Type B pancreatic cell (in vitro differentiated cells): ENCODE measurements at regions not wholly inside any gene's neighbourhood (a gene's known extent, or its start where the extent isn't known, plus 50 kb on each side); places are given as distances from the start of the nearest gene placed in this dataset.

Experiments
- DNase-seq: peaks from one replicate; pipeline ENCODE4 v3.0.0; 2021; ENCODE audit warnings: mixed read lengths; ENCODE audit not compliant: unreplicated experiment; ENCODE audit errors: extremely low spot score
- H3K27ac Mint-ChIP-seq: 2 replicates; pipeline ENCODE4 v1.8.0; 2021; ENCODE audit warnings: mild to moderate bottlenecking, mixed read lengths
- H3K27me3 Mint-ChIP-seq: 2 replicates; pipeline ENCODE4 v1.8.0; 2021; ENCODE audit warnings: mixed read lengths
- H3K36me3 Mint-ChIP-seq: 2 replicates; pipeline ENCODE4 v1.8.0; 2021; ENCODE audit warnings: mixed read lengths
- H3K4me1 Mint-ChIP-seq: one replicate; pipeline ENCODE4 v1.8.0; 2021; ENCODE audit warnings: mixed read lengths; ENCODE audit not compliant: unreplicated experiment
- H3K4me3 Mint-ChIP-seq: 2 replicates; pipeline ENCODE4 v1.8.0; 2021; ENCODE audit warnings: mild to moderate bottlenecking, mixed read lengths
- H3K9me3 Mint-ChIP-seq: 2 replicates; pipeline ENCODE4 v1.8.0; 2021; ENCODE audit warnings: mixed read lengths
- CTCF ChIP-seq: fragments of 200-600 bp; sonication (generic); conservative IDR thresholded peaks from 2 replicates; pipeline ENCODE4 v1.5.0; 2021; ENCODE audit warnings: antibody characterized with exemption, mild to moderate bottlenecking

- Mint-ChIP-seq H3K4me3 (no peak overlapping the region), H3K36me3 (no peaks in the 10 kb centered on the region), H3K27ac (no peak overlapping the region), H3K27me3 (peaks cover 22% of the 10 kb centered on the region), H3K9me3 (peaks cover 5% of the 10 kb centered on the region), H3K4me1 (peaks cover 10% of the 10 kb centered on the region)
- DNase-seq, result no peak
- TF ChIP-seq CTCF, result no peak
Measured at GRCh38 chr12:76948879-76949278, 70.1 kb upstream of the CSRP2 start.

GRCh38 chr12:76947304-76947703 lies 68.5 kb upstream of the CSRP2 start:
- Mint-ChIP-seq H3K27me3 (peaks cover 18% of the 10 kb centered on the region), H3K9me3 (peaks cover 5% of the 10 kb centered on the region), H3K27ac (no peak overlapping the region), H3K4me1 (peaks cover 7% of the 10 kb centered on the region), H3K4me3 (no peak overlapping the region), H3K36me3 (no peaks in the 10 kb centered on the region)
- no peak for TF ChIP-seq CTCF
- no peak for DNase-seq

GRCh38 chr12:76946446-76946845 lies 67.6 kb upstream of the CSRP2 start:
- Mint-ChIP-seq H3K27me3 (peaks cover 15% of the 10 kb centered on the region), H3K36me3 (no peaks in the 10 kb centered on the region), H3K4me1 (peaks cover 11% of the 10 kb centered on the region), H3K4me3 (no peak overlapping the region), H3K27ac (no peak overlapping the region), H3K9me3 (peaks cover 5% of the 10 kb centered on the region)
- DNase-seq, result no peak
- TF ChIP-seq CTCF, result no peak

GRCh38 chr12:76945867-76946266 lies 67.0 kb upstream of the CSRP2 start:
- Mint-ChIP-seq H3K4me3 (no peak overlapping the region), H3K9me3 (peaks cover 5% of the 10 kb centered on the region), H3K27me3 (peaks cover 15% of the 10 kb centered on the region), H3K27ac (no peak overlapping the region), H3K36me3 (no peaks in the 10 kb centered on the region), H3K4me1 (peaks cover 11% of the 10 kb centered on the region)
- no peak for TF ChIP-seq CTCF
- DNase-seq, result no peak

DNA sequence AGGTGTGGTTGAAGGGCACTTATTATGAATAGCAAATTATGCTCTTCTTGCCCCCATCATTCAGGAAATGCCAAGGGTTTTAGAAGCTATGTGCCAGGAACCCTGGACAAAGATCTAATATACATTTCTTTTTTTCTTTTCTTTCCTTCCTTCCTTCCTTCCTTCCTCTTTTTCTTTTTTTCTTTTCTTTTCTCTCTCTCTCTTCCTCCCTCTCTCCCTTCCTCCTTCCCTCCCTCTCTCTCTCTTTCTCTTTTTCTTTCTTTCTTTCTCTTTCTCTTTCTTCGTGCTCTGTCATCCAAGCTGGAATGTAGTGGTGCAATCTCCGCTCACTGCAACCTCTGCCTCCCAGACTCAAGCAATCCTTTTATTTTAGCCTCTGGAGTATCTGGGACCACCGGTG lies 66.1 kb upstream of the CSRP2 start:
- Mint-ChIP-seq H3K9me3 (peaks cover 5% of the 10 kb centered on the region), H3K4me3 (no peak overlapping the region), H3K27ac (no peak overlapping the region), H3K27me3 (peaks cover 11% of the 10 kb centered on the region), H3K4me1 (peaks cover 11% of the 10 kb centered on the region), H3K36me3 (no peaks in the 10 kb centered on the region)
- no peak for DNase-seq
- TF ChIP-seq CTCF, result no peak

- H3K27ac Mint-ChIP-seq, result no peak overlapping the region
- H3K9me3 Mint-ChIP-seq, result peaks cover 5% of the 10 kb centered on the region
- TF ChIP-seq CTCF, result no peak
- no peaks in the 10 kb centered on the region for H3K36me3 Mint-ChIP-seq
- no peak for DNase-seq
- H3K27me3 Mint-ChIP-seq, result peaks cover 11% of the 10 kb centered on the region
- peaks cover 10% of the 10 kb centered on the region for H3K4me1 Mint-ChIP-seq
- no peak overlapping the region for H3K4me3 Mint-ChIP-seq
Measured at GRCh38 chr12:76943008-76943407, 64.2 kb upstream of the CSRP2 start.
